Suppressor macrophage (primary cell): ENCODE measurements at regions not wholly inside any gene's neighbourhood (a gene's known extent, or its start where the extent isn't known, plus 50 kb on each side); places are given as distances from the start of the nearest gene placed in this dataset.
"Not testable (repeated sequence)": the region's sequence is repeated elsewhere in the genome, so short reads cannot be mapped to it uniquely, and the experiment has no call there.

Experiments
- DNase-seq, 4 experiments: peaks; one replicate each; pipeline ENCODE4 v3.0.0-alpha.2; 2020 to 2022

DNA sequence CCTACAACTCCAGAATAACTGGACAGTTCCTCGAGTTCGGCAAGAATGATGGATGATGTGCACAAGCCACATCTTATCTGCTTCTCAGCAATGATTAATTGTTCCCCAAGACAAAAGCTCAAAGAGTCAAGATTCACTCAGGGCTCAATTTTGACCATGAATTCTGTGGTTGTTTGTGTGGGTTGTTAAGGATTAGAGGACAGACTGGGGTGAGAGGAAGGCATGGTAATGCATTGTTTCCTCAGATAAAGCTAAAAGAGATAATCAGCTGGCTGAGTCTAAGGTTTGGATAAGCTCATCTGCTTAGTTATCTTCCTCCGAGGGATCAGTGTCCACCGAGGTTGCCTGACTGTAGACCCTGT lies 161.0 kb downstream of the CPEB2 start:
- DNase-seq, result no peak

DNA sequence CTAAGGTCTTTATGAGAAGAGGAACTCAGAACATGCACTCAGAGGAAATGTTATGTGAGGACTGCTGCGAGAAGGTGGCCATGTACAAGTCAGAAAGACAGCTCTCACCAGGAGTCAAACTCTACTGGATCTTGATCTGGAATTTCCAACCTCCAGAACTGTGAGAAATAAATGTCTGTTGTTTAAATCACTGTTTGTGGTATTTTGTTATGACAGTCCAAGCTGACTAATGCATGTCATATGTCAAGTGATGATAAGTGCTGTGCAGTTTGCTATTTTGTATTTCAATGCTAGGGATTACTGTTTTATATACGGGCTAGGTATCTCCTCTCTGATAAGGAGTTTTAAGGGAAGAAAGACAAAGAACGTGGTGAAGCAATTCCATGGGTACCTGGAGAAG lies 162.3 kb downstream of the CPEB2 start:
- DNase-seq, result no peak

DNA sequence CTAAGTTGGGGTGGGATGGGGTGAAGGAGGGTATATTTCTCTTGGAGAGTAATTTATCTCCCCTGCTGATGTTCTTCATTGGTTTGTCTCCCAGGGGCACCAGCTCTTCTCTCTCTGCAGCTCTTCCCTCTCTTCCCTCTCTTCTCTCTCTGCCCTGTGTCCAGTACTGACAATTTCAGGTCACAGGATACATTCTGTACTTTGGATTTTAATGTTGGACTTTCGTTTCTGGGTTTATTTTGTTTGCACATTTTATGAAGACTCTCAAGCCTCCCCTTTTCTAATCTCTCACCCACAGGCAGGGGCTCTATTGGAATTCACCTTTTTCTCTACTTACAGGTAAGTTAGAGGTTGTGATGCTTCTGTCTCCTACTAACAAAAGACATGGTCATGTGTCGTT lies 165.5 kb downstream of the CPEB2 start:
- DNase-seq, result no peak

DNA sequence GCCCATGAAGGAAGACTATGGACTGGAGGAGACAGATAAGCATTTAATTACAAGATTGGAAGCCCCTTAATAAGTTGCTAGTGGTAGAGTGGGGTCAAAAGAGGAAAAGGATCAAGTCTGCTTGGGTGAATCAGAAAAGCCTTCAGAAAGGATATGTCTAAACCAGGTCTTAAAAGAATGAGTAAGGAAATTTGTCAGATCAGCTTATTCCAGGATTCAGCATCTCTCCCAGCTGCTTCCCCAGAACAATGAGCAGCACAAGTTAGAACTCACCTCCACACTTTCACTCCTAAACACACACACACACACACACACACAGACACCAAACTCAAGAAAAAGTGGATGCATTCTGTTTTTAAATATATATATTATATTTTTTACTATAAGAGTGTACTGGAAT lies 166.5 kb downstream of the CPEB2 start:
- DNase-seq, result no peak

DNA sequence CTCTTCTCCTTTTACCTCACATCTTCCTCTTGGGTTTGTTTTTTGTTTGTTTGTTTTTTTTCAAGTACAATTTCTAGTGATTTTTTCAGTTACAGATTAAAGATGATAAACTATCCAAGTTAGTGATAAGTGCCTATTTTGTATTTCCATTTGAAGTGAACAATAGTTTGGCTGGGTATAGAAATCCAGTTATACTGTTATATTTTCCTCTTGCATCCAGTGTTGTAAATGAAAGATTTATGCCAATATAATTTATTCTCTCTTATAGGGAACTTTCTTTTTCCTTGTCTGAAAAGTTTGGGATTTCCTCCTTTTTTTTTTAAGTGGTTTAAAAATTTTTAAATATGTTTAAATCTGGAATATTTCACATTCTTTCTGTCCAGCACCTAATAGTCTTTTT lies 169.4 kb downstream of the CPEB2 start:
- no peak for DNase-seq

DNA sequence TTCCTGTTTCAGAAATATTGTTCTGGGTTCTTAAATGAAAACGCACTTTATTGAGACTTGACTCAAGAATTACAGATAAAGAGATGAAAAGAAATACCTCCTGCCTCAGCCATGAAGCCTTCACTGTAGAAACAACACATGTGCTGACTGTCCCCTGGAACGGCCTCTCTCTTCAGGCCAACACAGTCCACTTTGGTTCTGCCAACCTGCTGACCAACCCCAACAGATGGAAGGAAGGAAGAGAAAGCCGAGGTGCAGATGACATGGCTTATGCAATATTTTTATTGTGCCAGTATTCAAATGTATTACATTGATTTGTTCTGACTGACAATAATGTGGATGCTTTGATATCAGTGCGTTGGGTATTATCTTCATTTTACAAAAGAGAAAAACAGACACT lies 171.0 kb downstream of the CPEB2 start:
- no peak for DNase-seq

DNA sequence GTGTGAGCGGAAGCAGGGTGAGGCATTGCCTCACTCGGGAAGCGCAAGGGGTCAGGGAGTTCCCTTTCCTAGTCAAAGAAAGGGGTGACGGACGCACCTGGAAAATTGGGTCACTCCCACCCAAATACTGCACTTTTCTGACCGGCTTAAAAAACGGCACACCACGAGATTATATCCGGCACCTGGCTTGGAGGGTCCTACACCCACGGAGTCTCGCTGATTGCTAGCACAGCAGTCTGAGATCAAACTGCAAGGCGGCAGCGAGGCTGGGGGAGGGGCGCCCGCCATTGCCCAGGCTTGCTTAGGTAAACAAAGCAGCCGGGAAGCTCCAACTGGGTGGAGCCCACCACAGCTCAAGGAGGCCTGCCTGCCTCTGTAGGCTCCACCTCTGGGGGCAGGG lies 171.9 kb downstream of the CPEB2 start:
- DNase-seq, result not testable (repeated sequence)

DNA sequence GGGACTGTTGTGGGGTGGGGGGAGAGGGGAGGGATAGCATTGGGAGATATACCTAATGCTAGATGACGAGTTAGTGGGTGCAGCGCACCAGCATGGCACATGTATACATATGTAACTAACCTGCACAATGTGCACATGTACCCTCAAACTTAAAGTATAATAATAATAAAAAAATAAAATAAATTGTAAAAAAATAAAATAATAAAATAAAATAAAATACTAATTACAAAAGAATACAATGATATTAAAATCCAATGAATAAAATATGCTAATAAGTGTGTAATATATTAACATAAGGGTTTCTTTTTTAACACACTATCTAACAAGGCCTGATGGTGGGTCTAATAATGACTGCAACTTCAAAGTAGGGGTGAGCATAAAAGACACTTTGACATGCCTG lies 177.6 kb downstream of the CPEB2 start:
- not testable (repeated sequence) for DNase-seq

DNA sequence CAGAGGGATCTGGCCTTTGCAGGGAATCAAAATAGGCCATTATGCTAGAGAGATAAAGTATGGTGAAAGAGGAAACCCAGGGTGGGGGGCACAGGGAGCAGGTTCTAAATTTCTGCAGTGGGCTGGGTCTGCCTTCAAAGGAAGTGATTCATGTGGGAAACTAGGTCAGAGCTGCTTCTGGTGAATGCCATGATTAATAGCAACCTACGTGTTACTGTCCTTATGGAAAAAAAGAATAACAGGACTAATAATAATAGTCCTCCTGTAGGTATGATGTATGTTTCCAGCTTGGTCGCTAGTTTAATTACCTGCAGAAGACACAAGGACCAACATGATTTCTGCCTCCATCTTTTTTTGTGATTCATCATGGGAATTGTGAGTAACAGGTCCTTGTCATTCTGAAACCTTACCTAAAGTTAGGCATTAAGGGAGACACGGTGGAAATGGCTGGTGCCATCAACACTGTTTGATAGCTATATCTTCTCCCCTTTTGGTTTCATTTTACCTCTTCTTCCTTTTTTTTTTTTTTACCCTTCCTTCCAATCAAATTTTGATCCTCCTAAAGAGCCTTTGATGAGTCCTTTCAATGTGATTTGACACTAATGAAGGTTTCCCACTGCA lies 180.4 kb downstream of the CPEB2 start:
- DNase-seq, result no peak

DNA sequence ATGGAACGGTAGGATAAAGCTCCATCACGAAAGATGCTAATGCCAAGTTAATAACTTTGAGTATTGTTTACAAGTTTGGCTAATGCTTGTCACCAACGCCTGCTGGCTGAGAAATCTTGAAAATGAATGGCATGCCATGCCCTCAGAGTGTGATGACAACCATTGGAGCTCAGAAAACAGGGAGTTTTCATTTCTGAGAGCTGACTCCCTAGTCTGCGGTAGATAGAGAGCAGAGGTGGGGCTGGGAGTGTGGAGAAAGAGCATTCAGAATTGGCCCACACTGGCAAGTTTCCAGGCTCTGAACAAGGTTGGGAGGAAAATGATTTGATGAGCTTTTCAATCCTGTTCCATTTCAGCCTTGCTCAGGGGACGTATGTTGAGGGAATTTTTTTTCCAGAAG lies 183.9 kb downstream of the CPEB2 start:
- DNase-seq, result no peak

DNA sequence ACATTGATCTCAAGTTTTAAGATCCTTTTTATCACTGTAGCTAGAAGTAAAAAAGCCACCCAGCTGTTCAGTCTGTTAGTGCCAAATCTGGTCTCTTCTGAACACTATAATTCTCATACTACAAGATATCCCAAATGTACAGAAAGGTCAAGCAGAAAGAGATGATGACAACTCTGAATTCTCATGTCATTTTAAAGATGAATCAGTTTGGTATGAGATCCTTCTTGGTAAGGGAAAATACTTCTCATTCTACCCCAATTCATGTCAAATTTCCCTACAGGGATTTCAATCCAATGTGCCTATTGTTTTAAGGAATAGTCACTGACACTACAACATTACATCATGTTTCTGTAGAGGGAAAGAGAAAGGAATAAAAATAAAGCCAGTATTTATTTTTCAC lies 184.5 kb downstream of the CPEB2 start:
- no peak for DNase-seq

DNA sequence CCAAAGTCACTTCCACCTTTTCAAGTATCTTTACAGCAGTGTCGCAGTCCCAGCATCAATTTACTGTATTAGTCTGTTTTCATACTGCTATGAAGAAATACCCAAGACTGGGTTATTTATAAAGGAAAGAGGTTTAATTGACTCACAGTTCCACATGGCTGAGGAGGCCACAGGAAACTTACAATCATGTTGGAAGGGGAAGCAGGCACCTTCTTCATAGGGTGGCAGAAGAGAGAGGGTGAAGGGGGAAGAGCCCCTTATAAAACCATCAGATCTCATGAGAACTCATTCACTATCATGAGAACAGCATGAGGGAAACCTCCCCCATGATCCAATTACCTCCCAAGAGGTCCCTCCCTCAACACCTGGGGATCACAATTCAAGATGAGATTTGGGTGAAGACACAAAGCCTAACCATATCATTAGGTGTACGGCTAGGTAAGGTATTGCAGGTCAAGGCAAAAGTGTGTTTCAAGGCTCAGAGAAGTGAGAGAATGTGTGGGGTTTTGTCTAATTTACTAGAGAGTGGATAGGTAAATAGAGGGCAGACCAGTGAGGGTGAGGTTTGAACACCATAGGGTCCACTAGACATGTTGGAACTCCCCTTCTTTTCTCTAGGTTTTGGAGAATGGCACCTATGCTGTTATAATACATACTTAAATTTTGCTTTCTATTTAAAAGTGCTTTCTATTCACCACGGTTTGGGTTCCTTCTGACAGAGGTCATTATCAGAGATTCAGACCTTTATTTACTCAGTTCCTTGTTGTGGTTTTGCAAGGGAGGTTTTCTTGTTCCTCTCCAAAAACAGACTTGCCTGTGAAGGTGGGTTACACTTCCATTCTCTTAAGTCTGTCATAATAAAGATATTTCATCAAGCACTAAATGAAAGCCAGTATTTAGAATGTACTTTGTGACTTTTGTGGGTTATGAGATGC lies 186.6 kb downstream of the CPEB2 start:
- DNase-seq, result peak in 2 of 4 experiments; percentile 27 to 29

DNA sequence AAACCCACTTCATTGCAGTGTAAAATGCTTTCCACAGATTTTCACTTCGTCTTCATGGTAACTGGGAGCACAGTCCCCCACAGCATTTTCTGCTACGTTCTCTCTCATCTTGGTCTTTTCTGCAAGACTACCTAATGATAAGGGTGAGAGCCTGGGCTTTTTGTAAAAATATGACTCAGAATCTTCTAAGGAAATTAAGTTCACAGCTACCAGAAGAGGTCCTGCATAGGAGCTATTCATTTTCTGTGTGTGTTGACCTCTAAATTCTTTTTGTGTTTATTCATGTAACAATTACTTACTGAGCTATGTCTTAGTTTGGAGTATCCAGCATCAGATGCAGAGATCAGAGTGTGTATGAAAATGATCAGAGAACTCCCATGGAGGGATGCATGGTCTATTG lies 192.2 kb downstream of the CPEB2 start:
- DNase-seq, result no peak

DNA sequence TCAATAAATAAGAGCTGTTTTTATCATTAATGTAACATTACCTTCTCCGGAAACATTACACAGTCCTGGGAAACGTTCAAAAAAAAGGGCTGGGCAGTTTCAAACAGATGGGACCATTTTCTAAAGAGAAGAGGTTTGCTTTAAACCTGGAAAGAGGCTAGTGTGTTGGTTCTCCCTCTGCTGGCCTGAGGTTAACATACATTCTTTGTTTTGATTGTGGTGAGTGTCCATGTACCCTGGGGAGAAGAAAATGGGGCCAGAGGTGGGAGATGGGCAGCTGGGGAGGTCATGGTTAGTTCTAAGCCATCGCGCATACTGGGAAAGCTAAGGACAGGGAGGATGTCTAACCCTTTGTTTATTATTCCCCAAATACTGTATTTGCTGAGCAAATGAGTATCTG lies 194.7 kb downstream of the CPEB2 start:
- DNase-seq, result peak in 2 of 4 experiments; percentile 6 to 12

DNA sequence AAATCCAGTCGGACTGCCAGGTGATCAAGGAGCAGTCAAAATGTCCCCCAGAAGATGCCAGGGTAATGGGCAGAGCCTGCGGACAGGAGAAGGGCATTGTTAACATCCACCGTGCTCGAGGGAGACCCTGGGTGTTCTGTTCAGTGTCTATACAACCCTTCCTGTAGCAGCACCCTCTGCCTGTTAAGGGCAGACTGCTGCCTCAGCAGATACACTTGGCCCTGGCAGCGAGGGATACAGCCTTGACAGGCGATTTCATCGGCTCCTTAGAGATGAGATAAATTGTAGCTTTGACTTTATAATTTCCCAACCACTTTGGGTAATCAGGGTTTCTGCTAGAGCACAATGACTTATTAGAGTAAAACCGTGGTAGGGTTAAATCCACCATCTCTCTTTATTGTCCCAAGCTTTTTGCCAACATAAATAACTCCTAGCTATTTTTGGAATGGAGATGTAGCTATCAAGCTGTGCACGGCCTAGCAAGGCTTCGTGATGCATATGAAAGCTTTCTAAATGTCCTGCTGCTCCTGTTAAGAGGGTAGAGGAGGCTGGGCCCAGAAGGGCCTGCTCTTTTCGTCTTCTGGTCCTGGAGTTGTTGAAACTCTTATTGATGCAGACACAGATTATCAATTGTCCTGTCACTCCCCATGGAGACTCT lies 195.9 kb downstream of the CPEB2 start:
- no peak for DNase-seq

DNA sequence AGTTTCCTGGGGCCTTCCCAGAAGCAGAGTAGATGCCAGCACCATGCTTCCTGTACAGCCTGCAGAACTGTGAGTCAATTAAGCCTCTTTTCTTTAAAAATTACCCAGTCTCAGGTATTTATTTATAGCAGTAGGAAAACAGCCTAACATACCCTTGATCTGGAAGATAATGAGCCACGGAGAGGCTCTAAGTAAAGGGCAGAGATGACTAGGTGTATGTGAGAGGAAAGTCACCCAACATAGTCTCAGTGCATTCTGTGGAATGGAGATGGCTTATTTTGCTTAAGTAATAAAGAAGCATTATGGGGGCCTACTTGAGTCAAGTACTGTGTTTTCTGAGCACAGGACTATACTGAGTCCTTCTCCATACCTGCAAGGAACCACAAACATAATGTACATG lies 199.5 kb downstream of the CPEB2 start:
- DNase-seq, result no peak

DNA sequence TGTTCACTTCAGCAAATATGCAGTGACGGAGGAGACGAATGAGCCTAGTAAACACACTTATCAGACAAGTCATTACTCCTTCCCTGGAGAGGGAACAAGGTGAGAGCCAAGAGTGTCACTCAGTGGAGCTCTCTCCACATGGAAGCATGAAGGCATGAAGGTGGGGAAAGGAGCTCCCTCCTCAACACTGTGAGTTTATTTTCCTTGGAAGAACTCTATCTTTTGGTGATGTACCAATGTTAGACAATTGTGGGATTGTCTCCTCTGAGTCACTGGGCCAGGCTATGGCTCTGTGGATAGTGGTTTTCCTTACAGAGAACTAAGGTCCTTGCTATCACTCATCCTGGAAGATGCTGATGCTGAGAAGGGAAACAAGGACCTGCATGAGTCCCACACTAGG lies 200.2 kb downstream of the CPEB2 start:
- DNase-seq, result no peak

DNA sequence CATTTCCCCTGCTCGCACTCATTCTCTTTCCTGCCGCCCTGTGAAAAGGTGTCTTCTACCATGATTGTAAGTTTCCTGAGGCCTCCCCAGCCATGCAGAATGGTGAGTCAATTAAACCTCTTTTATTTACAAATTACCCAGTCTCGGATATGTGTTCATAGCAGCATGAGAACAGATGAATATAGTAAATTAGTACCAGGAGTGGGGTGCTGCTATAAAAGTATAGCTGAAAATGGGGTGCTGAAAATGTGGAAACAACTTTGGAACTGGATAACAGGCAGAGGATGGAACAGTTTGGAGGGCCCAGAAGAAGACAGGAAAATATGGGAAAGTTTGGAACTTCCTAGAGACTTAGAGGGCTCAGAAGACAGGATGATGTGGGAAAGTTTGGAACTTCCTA lies 204.2 kb downstream of the CPEB2 start:
- not testable (repeated sequence) for DNase-seq

DNA sequence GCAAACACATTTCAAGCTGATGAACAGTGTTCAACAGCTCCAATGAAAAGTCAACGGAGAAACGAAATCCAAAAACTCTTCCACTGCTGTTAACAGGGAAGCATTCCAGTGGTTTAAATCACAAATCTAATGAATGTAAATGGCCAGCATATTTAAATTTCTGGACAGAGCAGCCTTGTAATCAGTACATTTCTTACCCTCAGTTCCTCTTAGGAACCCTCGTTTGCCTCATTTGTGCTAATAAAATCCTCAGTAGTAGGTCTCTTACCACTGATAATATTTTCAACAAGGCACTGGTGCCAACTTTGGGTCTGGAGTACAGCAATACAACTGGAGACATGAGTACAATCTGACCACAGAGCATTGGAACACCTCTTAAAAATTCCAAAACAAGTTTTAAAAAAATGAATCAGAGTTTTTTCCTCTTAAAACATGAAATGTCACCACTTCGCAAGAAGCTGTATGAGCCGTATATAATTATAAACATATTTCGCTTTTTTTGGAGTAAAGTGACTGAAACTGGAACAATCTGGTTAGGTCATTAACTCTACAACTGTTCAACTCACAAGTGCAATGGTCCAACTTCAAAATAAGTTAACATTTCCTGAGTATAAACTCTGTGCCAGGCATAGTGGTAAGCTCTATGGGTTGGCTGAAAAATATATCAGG lies 211.2 kb downstream of the CPEB2 start:
- no peak for DNase-seq

DNA sequence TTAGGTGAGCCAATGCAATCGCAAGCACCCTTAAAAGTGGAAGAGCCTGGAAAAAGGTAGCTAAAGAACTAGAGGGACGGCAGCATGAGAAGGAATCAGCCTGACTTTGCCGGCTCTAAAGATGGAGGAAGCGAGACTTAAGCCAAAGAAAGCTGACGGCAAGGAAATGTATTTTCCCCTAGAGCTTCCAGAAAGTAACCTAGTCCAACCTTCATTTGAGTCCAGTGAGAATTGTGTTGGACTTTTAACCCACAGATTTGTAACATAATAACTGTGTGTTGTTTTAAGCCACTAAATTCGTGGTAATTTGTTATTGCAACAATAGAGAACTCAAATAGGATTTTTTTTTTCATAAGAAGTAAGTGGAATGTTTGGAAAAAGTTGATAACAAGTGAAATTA lies 212.7 kb upstream of the C1QTNF7 start:
- DNase-seq, result no peak

DNA sequence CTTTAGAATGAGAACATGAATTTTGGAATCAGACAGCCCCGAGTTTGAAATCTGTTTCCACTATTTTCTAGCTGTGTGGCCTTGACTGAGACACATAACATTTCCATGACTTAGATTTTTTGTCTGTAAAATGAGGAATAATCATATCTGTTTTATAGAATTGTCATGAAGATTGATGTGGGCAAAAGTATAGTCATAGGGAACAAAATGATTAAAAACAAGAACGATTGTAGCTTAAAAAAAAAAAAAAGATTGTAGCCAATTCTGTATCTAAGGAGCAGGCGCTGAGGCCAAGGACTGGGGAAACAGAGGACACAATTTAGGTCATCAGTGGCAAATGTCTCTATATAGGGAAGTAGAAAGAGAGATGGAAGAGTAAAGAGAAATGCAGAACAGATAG lies 201.6 kb upstream of the C1QTNF7 start:
- no peak for DNase-seq

DNA sequence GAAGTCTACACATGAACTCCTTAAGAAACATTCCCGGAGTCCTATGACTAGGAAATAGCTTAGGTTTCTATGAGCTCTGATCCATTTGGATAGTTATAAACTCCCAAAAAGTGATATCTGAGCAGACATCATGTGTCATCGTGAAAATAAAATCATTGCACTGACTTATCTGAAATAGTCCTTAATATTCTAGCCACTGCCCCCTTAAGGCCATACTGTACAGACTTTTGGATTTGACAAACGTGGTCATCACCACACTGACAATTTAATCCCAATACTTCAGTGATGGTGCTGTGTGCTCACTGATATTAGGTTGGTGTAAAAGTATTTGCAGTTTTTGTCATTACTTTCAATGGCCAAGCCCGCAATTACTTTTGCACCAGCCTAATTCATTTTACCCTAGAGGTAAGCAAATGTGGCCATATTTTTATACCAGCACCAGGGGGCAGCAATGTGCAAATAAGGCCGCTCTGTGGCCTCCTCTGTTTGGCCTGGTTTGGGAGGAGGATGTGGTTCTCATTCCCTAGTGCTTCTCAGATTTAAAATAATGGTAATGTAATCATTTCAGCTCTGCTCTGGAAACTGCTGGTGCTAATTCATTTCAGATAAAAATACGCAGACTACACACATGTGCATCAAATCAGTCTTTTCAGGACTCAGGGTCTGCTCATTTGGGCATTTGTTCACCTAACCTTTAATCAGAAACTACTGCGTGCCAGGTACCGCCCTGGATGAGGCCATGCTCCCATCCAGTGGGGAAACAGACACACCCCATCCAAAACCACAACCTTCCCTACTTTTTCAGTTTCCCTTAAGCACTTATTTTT lies 196.4 kb upstream of the C1QTNF7 start:
- peak; percentile 87 to 94 (median 92) for DNase-seq
